GM19452 (cell line): ENCODE measurements at regions not wholly inside any gene's neighbourhood (a gene's known extent, or its start where the extent isn't known, plus 50 kb on each side); places are given as distances from the start of the nearest gene placed in this dataset.
"Not testable (repeated sequence)": the region's sequence is repeated elsewhere in the genome, so short reads cannot be mapped to it uniquely, and the experiment has no call there.

ENCODE experiments used
- ATAC-seq: cut with Tn5 transposase; IDR thresholded peaks from one replicate; pipeline ENCODE4 v1.9.1; 2021; ENCODE audit not compliant: unreplicated experiment

DNA sequence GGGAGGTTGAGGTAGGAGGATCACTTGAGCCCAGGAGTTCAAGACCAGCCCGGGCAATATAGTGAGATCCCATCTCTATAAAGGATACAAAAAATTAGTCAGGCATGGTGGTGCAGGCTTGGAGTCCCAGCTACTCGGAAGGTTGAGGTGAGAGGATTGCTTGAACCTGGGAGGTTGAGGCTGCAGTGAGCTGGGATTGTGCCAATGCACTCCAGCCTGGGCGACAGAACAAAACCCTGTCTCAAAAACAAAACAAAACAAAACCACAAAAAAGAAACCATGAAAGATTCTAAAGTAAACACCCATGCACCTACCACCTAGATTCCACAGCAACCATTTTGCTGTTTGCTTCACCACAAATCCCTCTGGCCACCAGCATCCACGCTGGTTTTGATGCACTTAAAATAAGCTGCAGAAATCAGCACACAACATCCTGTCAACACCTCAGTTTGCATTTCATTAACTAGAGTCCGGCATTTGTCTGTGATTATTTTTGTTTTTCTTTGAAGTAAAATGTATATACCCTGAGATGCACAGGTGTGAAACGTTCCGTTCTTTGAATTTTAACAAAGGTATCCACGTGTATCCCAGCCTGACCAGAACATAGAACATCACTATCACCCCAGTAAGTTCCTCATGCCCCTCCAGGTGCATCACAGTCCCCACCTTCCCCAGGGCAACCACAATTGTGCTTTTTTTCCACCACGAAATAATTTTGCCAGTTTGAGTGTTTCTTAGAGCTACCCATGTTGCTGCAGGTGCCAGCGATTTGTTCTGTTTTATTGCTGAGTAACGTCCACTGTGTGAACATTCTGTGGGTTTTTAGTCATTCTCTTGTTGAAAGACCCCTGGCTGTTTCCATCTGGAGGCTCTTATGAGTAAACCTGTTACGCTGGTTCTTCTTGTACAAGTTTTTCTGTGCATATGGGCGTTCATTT is 191.5 kb downstream of the SEC14L1 start:
- ATAC-seq = no peak

DNA sequence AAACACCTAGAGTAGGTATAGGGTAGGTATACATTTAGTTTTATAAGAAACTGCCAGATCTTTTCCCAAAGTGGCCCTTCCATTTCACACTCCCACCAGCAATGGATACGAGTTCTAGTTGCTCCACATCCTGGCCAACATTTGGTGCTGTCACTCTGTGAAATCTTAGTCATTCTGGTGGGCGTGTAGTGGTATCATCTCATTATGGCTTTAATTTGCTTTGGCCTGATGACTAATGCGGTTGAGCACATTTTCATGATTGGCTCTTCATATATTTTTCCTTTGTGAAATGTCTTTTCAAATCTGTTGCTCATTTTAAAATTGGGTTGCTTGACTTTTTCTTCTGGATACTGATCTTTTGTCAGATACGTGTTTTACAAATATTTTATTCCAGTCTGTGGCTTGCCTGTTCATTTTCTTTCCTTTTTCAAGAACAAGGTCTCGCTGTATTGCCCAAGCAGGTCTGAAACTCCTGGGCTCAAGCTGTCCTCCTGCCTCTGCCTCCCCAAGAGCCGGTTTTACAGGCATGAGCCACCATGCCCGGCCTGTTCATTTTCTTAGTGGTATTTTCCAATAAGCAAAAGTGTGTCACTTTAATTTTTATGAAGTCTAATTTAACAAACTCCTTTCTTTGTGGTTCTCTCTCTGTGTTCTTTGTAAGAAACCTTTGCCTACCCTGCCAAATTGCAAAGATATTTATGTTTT is 192.4 kb downstream of the SEC14L1 start:
- no peak for ATAC-seq

DNA sequence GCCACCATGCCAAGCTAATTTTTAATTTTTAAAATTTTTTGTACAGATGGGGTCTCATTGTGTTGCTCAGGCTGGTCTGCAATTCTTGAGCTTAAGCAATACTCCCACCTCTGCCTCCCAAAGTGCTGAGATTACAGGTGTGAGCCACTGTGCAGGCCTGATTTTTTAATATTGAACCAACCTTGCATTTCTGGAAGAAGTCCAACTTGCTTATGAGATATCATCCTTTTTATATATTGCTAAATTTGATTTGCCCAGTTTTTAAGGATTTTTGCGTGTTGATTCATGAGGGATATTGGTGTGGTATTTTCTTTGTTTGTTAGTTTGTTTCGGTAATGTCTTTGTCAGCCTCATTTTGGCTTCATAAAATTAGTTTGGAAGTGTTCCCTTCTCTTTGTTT is 196.4 kb downstream of the SEC14L1 start:
- ATAC-seq = no peak

DNA sequence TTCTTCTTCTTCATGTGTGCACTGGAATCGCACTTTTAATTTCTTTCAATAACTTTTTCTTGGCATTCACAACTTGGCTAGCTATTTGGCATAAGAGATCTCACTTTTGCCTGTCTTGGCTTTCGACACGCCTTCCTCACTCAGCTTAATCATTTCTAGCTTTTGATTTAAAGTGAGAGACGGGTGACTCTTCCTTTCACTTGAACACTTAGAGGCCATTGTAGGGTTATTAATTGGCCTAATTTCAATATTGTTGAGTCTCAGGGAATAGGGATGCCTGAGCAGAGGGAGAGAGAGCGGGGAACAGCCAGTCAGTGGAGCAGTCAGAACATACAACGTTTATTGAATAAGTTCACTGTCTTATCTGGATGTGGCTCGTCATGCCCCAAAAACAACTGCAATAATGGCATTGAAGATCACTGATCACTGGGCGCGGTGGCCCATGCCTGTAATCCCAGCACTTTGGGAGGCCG is 200.3 kb downstream of the SEC14L1 start:
- ATAC-seq = no peak

DNA sequence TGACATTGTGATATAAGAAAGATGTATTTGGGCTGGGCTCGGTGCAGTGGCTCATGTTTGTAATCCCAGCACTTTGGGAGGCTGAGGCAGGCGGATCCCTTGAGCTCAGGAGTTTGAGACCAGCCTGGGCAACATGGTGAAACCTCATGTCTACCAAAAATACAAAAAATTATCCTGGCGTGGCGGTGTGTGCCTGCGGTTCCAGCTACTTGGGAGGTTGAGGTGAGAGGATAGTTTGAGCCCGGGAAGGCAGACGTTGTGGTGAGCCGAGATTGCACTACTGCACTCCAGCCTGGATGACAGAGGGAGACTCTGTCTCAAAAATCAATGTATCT is 201.9 kb downstream of the SEC14L1 start:
- ATAC-seq = not testable (repeated sequence)

DNA sequence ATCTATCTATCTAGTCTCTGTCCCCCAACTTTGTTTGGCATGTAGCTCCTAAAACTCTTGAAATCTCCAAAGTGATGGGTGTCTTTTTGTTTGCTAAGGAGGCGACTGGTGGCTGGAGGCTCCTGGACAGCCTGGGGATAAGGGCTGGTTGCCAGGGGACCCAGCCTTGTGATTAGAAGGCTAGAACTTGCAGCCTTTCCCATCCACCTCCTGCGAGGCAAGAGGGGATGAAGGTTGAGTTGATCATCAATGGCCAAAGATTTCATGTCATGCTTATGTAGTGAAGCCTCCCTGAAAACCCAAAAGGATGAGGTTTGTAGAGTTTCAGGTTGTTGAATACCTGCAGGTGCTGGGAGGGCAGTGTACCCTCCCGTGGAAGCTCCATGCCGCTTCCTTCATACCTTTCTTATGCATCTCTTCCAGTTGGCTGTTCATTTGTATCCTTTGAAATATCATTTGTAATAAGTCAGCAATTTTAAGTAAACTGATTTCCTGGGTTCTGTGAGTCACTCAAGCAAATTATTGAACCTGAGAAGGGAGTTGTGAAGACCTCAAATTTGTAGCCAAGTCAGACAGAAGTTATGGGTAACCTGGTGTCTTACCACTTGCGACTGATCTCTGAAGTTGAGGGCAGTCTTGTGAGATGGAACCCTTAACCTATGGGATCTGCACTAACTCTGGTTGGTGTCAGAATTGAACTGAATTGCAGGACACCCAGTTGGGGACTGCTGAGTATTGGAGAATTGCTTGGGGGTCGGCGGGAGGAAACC is 202.4 kb downstream of the SEC14L1 start:
- no peak for ATAC-seq

DNA sequence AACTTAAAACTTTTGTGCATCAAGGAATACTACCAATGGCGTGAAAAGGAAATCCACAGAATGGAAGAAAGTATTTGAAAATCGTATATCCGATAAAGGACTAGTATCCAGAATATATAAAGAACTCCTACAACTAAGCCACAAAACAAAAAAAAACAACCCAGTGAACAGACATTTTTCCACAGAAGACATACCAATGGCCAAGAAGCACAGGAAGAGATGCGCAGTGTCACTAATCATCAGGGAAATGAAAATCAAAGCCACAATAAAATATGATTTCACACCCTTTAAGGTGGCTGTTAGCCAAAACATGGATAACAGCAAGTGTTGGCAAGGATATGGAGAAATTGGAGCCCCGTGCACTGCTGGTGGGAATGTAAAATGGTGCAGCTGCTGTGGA is 203.3 kb downstream of the SEC14L1 start:
- ATAC-seq = no peak

DNA sequence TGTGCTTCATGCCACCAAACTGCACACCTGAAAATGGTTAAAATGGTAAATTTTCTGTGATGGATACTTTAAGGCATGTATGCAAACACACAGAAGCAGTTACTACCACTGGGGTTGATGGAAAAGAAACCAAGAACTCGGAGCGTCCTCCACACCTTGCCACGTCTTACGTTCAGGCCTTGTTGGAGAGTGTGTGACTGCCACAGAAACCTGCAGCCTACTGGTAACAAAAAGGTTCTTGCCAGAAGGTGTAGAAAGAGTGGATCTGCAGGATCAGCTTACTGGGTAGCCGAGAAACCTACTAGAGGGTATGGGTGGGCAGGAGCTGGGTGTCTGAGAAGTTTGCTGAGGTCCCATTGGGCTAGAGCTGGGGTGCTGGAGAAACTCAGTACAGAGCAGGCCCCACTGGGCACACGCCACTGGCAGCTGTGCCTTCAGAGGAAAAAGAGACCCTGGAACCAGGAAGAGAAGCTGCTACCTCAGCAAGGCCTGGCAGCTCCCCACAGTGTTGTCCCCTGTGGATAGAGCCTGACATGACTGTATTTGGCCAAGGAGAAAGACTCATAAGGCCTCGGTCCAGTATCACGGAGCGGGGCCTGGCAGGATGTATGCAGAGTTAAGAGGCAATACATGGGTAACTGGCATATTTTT is 204.6 kb downstream of the SEC14L1 start:
- no peak for ATAC-seq

DNA sequence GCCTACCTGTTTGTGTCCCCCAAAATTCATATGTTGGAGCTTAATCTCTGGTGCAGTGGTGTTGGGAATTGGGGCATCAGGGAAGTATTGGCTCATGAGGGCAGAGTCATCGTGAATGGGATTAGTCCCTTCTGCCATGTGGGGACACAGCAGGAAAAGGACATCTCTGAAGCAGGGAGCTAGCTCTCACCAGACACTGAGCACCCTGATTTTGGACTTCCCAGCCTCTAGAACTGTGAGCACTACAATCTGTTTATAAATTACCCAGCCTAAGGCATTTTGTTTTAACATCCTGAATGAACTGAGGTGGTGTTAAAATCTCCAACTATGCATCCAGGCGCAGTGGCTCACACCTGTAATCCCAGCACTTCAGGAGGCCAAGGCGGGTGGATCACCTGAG is 206.0 kb downstream of the SEC14L1 start:
- no peak for ATAC-seq

DNA sequence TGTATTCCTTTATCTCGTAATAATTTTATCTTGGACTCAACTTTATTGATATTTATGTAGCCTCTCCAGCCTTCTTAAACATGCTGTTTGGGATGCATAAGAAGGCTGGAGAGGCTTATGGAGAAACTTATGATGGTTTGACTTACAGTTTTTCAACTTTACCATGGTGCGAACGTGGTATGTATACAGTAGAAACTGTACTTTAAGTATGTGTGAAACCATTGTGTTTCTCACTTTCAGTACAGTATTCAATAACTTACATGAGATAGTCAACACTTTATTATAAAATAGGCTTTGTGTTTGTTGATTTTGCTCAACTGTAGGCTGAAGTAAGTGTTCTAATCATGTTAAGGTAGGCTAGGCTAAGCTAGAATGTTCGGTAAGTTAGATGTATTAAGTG is 206.8 kb downstream of the SEC14L1 start:
- ATAC-seq = no peak

DNA sequence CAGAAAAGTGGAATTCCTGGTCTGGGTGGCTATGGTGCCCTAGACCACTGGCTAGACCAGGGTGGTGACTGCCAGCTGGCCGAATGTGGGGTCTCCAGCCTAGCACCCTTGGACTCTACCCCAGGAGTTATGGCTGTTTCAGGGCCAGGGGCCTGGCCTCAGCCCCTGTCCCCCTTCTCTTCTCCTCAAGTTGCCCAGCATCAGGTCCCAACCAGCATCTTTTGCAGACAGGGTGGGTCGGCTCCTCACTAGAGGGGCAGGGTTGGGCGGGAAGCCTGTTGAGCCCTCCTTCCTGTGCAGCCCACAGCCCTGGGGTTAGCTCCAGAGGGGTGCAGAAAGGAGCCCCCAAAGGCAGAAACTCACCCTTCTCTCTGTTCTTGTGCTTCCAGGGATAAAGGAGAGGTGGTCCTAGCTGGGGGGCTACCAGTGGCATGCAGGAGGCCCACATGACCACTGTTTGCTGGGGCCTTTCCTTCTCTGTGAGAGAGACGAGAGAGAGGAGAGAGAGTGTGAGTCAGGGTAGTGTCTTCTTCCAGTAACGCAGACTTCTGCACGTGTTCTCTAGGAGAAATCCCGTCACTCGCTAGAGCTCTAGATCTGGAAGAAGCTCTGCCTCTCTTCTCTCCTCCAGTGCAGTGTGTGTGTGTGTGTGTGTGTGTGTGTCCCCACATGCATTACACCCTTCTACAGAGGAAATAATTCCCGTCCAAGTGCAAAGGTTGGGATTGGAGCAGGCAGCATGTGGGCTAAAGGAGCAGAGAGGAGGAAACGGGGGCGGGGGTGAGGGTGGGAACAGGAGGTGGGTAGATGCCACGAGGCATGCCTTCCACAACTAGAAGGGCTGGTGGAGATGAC is 209.4 kb downstream of the SEC14L1 start:
- ATAC-seq = no peak

DNA sequence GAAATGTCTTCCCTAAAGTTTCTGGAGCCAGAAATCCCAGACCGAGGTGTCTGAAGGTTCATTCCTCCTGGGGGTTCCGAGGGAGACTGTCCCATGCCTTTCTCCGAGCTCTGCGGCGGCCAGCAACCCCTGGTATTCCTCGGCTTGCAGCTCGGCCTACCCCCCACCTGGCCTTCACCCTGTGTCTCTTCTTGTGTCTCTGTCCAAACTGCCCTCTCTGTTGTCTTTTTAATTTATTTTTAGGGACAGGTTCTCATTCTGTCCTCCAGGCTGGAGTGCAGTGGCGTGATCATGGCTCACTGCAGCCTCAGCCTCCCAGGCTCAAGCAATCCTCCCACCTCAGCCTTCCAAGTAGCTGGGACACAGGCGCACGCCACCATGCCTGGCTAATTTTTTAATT is 211.7 kb downstream of the SEC14L1 start:
- no peak for ATAC-seq

DNA sequence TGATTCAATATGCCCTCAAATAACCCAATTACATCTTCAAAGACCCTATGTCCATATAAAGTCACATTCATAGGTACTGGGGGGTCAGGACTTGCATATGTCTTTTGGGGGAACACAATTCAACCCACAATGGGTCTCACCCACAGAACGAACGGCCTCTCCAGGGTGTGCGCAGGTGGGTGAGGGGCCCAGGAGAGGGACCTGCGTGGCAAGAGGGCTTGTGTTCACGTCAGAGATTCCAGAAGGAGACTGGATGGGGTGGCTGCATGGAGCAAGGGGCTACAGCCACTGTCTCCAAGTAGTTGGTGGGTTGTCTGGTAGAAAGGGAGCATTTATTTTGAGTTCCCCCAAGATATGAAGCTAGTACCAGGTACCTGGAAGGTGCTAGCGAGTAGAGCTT is 212.2 kb downstream of the SEC14L1 start:
- no peak for ATAC-seq

DNA sequence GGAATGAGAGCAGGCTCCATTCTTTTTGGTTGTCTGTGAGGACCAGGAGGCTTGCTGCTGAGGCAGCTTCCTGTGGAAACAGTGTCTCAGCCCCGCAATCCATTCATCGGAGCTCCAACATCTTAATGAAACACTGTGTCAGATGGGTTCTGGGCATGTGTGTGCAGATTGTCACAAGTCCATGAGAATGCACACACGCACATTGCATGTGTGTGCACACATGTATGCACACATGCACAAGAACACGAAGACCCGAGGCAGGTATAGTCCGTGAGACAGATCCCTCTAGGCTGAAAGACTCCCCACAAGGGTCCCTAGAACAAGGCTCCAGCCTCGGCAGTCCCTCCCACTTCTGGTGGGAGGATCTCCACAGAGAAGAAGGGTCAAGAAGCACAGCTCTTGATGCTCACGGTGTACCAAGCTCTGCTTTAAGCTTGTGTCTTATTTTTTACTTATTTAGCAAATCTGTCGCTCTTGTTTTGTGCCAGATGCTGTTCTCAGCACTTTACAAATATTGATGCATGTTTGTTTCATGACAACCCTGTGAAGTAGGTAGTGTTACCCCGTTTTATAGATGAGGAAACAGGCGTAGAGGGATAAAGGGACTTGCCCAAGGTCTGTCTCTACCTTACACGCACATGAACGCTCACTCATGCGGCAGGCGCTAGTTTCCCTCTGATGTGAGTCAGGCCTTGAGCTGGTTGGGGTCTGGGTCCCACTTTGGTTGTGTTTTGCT is 213.1 kb downstream of the SEC14L1 start:
- ATAC-seq = no peak

DNA sequence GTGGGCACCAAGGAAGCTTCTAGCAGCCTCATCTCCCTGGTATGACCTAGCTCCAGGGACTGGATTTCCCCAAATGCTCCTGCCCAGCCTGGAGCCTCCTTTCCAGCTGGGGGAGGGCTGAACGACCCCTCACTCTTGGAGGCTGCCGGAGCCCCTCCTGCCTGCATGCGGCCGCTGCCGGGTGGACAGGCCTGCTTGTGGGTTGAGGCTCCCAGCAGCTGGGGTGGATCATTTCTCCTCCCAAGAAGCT is 213.6 kb downstream of the SEC14L1 start:
- ATAC-seq = no peak

DNA sequence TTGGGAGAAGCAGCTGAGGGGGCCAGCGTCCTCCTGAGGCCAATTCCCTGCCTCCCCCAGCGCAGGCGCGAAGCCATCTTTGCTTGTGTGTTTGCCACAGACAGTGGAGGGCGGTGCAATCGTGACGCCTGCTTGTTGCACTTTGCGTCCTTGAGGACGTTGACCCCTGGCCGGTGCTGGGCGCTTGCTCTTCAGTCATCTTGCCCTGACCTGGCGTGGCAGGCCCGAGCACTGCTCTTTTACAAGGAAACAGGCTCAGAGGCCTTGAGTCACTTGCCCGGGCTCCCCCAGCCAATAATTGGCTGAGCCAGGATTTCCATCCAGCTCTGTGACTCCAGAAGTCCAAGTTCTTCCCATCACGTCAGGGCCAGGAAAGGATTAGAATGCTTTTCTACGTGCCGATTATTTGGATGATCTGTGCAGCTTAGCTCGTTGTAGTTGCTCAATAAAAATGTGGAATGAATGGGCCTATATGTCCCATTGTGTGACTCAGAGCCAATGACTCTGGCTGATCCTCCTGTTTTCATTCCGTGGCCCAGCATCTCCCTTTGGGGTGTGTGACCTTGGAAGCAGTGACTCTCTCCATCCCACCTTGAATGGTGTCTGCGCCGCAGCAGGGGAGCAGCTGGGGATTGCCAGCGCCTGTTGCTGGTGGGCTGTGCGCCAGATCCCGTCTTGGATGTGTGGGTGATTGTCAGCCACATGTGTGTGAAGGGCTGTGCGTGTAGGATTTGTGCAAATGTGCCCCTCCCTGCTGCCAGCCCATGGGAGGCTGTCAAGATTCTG is 214.1 kb downstream of the SEC14L1 start:
- ATAC-seq = no peak

DNA sequence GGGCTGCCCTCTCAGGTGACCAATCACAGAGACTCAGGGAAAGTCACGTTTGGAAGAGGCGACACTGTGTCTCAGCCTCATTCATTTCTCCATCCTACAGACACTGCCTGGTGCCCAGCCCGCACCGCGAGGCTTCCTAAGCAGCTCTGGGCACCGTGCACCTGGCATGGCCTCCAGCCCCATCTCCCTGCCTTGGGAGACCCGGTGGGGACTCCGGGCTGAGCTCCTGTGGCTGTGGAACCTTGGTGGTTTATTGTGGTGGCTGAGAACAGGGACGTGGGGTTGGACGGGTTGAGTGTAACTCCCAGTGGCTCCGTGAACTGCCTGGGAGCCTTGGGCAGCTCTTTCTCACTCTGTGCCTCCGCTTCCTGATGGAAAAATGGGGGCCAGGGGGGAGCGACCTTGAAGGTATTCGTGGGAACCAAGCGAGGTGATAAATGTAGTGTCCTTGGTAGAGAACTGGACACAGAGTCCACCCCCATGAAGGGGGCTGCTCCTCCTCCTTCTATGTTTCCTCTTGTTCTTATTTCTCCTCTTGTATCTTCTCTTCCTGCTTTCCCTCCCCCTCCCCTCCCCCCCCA is 215.4 kb downstream of the SEC14L1 start:
- no peak for ATAC-seq

DNA sequence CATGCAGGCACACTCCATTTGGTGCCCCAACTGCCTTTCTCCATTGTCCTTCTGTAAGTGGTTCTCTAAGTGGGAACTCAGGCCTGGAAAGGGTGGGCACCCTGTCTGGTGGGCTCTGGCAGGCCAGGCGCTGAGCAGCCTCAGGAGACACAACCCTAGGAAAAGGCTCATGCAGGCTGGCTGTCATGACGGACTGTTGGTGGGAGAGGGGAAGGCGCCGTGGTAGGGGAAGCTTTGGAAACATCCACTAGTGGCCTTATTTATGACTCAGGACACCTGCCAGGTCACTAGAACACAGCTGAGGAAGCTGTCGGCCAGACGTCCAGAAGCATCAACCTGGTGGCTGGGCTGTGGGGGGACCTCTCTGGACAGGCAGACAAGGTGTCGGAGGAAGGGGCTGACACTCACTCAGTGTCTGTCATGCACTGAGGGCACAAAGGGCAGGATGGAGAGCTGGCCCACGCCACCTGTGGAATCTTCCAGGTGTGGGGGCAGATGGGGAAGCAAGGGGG is 216.0 kb downstream of the SEC14L1 start:
- no peak for ATAC-seq
